Trophoblast cell (in vitro differentiated cells and primary cell): ENCODE measurements at regions not wholly inside any gene's neighbourhood (a gene's known extent, or its start where the extent isn't known, plus 50 kb on each side); places are given as distances from the start of the nearest gene placed in this dataset.

Source experiments
- DNase-seq, 2 donors: peaks; one replicate each; pipeline ENCODE4 v3.0.0-alpha.2; 2016
- H2AFZ ChIP-seq: 2 replicates; pipeline ENCODE4 v1.6.1; 2013; ENCODE audit warnings: low read length, moderate library complexity, mild to moderate bottlenecking; ENCODE audit not compliant: insufficient read depth, poor library complexity
- H2AK5ac ChIP-seq: 2 replicates; pipeline ENCODE4 v1.6.1; 2013; ENCODE audit warnings: mild to moderate bottlenecking, low read length
- H2BK120ac ChIP-seq: 2 replicates; pipeline ENCODE4 v1.6.1; 2013; ENCODE audit warnings: low read length, mild to moderate bottlenecking, moderate library complexity; ENCODE audit not compliant: insufficient read depth, poor library complexity
- H2BK12ac ChIP-seq: 2 replicates; pipeline ENCODE4 v1.6.1; 2013; ENCODE audit warnings: mild to moderate bottlenecking, low read length, moderate library complexity
- H2BK5ac ChIP-seq: 2 replicates; pipeline ENCODE4 v1.6.1; 2013; ENCODE audit warnings: low read length, low read depth, moderate library complexity, mild to moderate bottlenecking; ENCODE audit not compliant: poor library complexity
- H3K14ac ChIP-seq: 2 replicates; pipeline ENCODE4 v1.6.1; 2013; ENCODE audit warnings: mild to moderate bottlenecking, low read length
- H3K18ac ChIP-seq: 2 replicates; pipeline ENCODE4 v1.6.1; 2013; ENCODE audit warnings: mild to moderate bottlenecking, low read length
- H3K23ac ChIP-seq: 2 replicates; pipeline ENCODE4 v1.6.1; 2013; ENCODE audit warnings: low read length
- H3K27ac ChIP-seq: 2 replicates; pipeline ENCODE4 v1.5.1; 2013; ENCODE audit warnings: low read depth, mild to moderate bottlenecking, inconsistent platforms, low read length, moderate library complexity
- H3K27me3 ChIP-seq: 2 replicates; pipeline ENCODE4 v1.6.1; 2013; ENCODE audit warnings: inconsistent platforms, mild to moderate bottlenecking, low read length, moderate library complexity; ENCODE audit not compliant: insufficient read depth
- H3K36me3 ChIP-seq, 2 experiments: 1 replicate in 1 of 2; 2 replicates in 1 of 2; pipeline ENCODE4 v1.6.1; 2013; ENCODE audit warnings: low read length in 2 of 2, mild to moderate bottlenecking in 2 of 2, moderate library complexity in 1 of 2; ENCODE audit not compliant: insufficient read depth in 2 of 2, control insufficient read depth in 1 of 2
- H3K4ac ChIP-seq: 2 replicates; pipeline ENCODE4 v1.6.1; 2013; ENCODE audit warnings: low read depth, mild to moderate bottlenecking, low read length, moderate library complexity
- H3K4me1 ChIP-seq, 2 experiments: 1 replicate in 1 of 2; 2 replicates in 1 of 2; pipeline ENCODE4 v1.6.1; 2013; ENCODE audit warnings: low read length in 2 of 2, mild to moderate bottlenecking in 2 of 2, moderate library complexity in 1 of 2; ENCODE audit not compliant: insufficient read depth in 2 of 2, control insufficient read depth in 1 of 2
- H3K4me2 ChIP-seq: 2 replicates; pipeline ENCODE4 v1.6.1; 2013; ENCODE audit warnings: inconsistent platforms, mild to moderate bottlenecking, low read length, moderate library complexity
- H3K4me3 ChIP-seq: 2 replicates; pipeline ENCODE4 v1.5.1; 2013; ENCODE audit warnings: mild to moderate bottlenecking, low read depth, low read length, inconsistent platforms
- H3K79me1 ChIP-seq: one replicate; pipeline ENCODE4 v1.6.1; 2013; ENCODE audit warnings: low read length
- H3K79me2 ChIP-seq: 2 replicates; pipeline ENCODE4 v1.6.1; 2013; ENCODE audit warnings: low read length, mild to moderate bottlenecking; ENCODE audit not compliant: control insufficient read depth, insufficient read depth, poor library complexity
- H3K9ac ChIP-seq: 2 replicates; pipeline ENCODE4 v1.6.1; 2013; ENCODE audit warnings: mild to moderate bottlenecking, low read length
- H3K9me3 ChIP-seq: 2 replicates; pipeline ENCODE4 v1.6.1; 2013; ENCODE audit warnings: low read depth, mild to moderate bottlenecking, control low read depth, inconsistent platforms, low read length; ENCODE audit not compliant: insufficient read depth
- H4K12ac ChIP-seq: 2 replicates; pipeline ENCODE4 v1.6.1; 2013; ENCODE audit warnings: low read depth, mild to moderate bottlenecking, low read length, moderate library complexity
- H4K8ac ChIP-seq: 2 replicates; pipeline ENCODE4 v1.6.1; 2013; ENCODE audit warnings: low read depth, mild to moderate bottlenecking, low read length, moderate library complexity
- H4K91ac ChIP-seq: one replicate; pipeline ENCODE4 v1.6.1; 2013; ENCODE audit warnings: low read depth, mild to moderate bottlenecking, low read length, moderate library complexity
- WGBS: extraction: QIAGEN DNeasy Blood & Tissue Kit; methylation state at CpG from one replicate; pipeline ENCODE4 v1.1.7; 2013; ENCODE audit warnings: missing lambda C conversion rate; ENCODE audit not compliant: insufficient read length, insufficient coverage; ENCODE audit errors: extremely low coverage; 5-methylcytosine and 5-hydroxymethylcytosine counted together

- Histone ChIP-seq H3K18ac (no peak overlapping the region), H4K8ac (no peak overlapping the region), H3K4me1 (no peaks in the 10 kb centered on the region), H2BK12ac (no peak overlapping the region), H3K9me3 (no peaks in the 10 kb centered on the region), H2BK5ac (no peak overlapping the region), H3K4me3 (no peak overlapping the region), H2AK5ac (no peak overlapping the region), H3K14ac (no peak overlapping the region), H3K36me3 (no peaks in the 10 kb centered on the region), H3K27me3 (no peaks in the 10 kb centered on the region), H3K79me1 (no peaks in the 10 kb centered on the region), H3K9ac (no peak overlapping the region), H3K23ac (no peak overlapping the region), H3K4ac (no peak overlapping the region), H4K91ac (no peak overlapping the region), H3K79me2 (no peaks in the 10 kb centered on the region), H2BK120ac (no peak overlapping the region), H3K27ac (no peak overlapping the region), H2AFZ (no peak overlapping the region), H4K12ac (no peak overlapping the region), H3K4me2 (no peak overlapping the region)
- DNase-seq, result no peak
These were observed 214.5 kb upstream of the DOK6 start for GRCh38 chr18:69186162-69186561.

- no peak overlapping the region for H4K91ac ChIP-seq
- WGBS, result no CpG with 5 or more reads among the region's 3 CpGs
- no peaks in the 10 kb centered on the region for H3K79me2 ChIP-seq
These were observed 204.4 kb upstream of the DOK6 start for GRCh38 chr18:69196336-69196735.

GRCh38 chr18:69205925-69206324, 194.8 kb upstream of the DOK6 start:
- Histone ChIP-seq H2BK120ac (no peak overlapping the region), H3K4me1 (no peaks in the 10 kb centered on the region), H3K9me3 (no peaks in the 10 kb centered on the region), H3K4me2 (no peak overlapping the region), H3K27me3 (no peaks in the 10 kb centered on the region), H3K18ac (no peak overlapping the region), H4K91ac (no peak overlapping the region), H4K12ac (no peak overlapping the region), H3K9ac (no peak overlapping the region), H4K8ac (no peak overlapping the region), H2BK12ac (no peak overlapping the region), H3K79me1 (no peaks in the 10 kb centered on the region), H3K79me2 (no peaks in the 10 kb centered on the region), H3K27ac (no peak overlapping the region), H3K4ac (no peak overlapping the region), H3K4me3 (no peak overlapping the region), H2BK5ac (no peak overlapping the region), H3K14ac (no peak overlapping the region), H3K23ac (no peak overlapping the region), H2AFZ (no peak overlapping the region), H3K36me3 (no peaks in the 10 kb centered on the region), H2AK5ac (no peak overlapping the region)
- DNase-seq, result no peak
- WGBS, result no CpG with 5 or more reads among the region's 1 CpG

More at GRCh38 chr18:69196336-69196735, 204.4 kb upstream of the DOK6 start:
- no peak overlapping the region for H3K4ac ChIP-seq
- H4K12ac ChIP-seq, result no peak overlapping the region
- H2BK12ac ChIP-seq, result no peak overlapping the region
- no peak overlapping the region for H3K9ac ChIP-seq
- H3K23ac ChIP-seq, result no peak overlapping the region
- H3K79me1 ChIP-seq, result no peaks in the 10 kb centered on the region
- no peak overlapping the region for H2AFZ ChIP-seq
- H4K8ac ChIP-seq, result no peak overlapping the region
- no peak overlapping the region for H3K4me3 ChIP-seq
- no peaks in the 10 kb centered on the region for H3K27me3 ChIP-seq
- H2BK5ac ChIP-seq, result no peak overlapping the region
- H3K4me2 ChIP-seq, result no peak overlapping the region
- no peak overlapping the region for H2BK120ac ChIP-seq
- H2AK5ac ChIP-seq, result no peak overlapping the region
- no peak overlapping the region for H3K14ac ChIP-seq
- DNase-seq, result no peak
- no peak overlapping the region for H3K18ac ChIP-seq
- H3K27ac ChIP-seq, result no peak overlapping the region
- no peaks in the 10 kb centered on the region for H3K36me3 ChIP-seq
- H3K4me1 ChIP-seq, result no peaks in the 10 kb centered on the region
- H3K9me3 ChIP-seq, result no peaks in the 10 kb centered on the region

- no peaks in the 10 kb centered on the region for H3K79me2 ChIP-seq
- H3K79me1 ChIP-seq, result no peaks in the 10 kb centered on the region
- H3K9ac ChIP-seq, result no peak overlapping the region
- no peak for DNase-seq
- no peak overlapping the region for H4K12ac ChIP-seq
- H4K91ac ChIP-seq, result no peak overlapping the region
- H3K18ac ChIP-seq, result no peak overlapping the region
- no peak overlapping the region for H2AK5ac ChIP-seq
- no peak overlapping the region for H3K4ac ChIP-seq
- no peak overlapping the region for H2BK5ac ChIP-seq
- H2BK12ac ChIP-seq, result no peak overlapping the region
- H3K9me3 ChIP-seq, result no peaks in the 10 kb centered on the region
- no peak overlapping the region for H2AFZ ChIP-seq
- H3K36me3 ChIP-seq, result no peaks in the 10 kb centered on the region
- no peak overlapping the region for H3K4me2 ChIP-seq
- H3K14ac ChIP-seq, result no peak overlapping the region
- no peaks in the 10 kb centered on the region for H3K27me3 ChIP-seq
- WGBS, result no CpG with 5 or more reads among the region's 2 CpGs
- H4K8ac ChIP-seq, result no peak overlapping the region
- no peaks in the 10 kb centered on the region for H3K4me1 ChIP-seq
- H3K4me3 ChIP-seq, result no peak overlapping the region
- no peak overlapping the region for H3K23ac ChIP-seq
- H3K27ac ChIP-seq, result no peak overlapping the region
- no peak overlapping the region for H2BK120ac ChIP-seq
These were observed 192.1 kb upstream of the DOK6 start for GRCh38 chr18:69208545-69208944.

GRCh38 chr18:69209761-69210160, 190.9 kb upstream of the DOK6 start:
- Histone ChIP-seq H3K36me3 (no peaks in the 10 kb centered on the region), H3K23ac (no peak overlapping the region), H3K79me2 (no peaks in the 10 kb centered on the region), H2AK5ac (no peak overlapping the region), H3K4me1 (no peaks in the 10 kb centered on the region), H4K91ac (no peak overlapping the region), H4K12ac (no peak overlapping the region), H3K9ac (no peak overlapping the region), H3K79me1 (no peaks in the 10 kb centered on the region), H3K4me2 (no peak overlapping the region), H3K4me3 (no peak overlapping the region), H4K8ac (no peak overlapping the region), H2AFZ (no peak overlapping the region), H2BK12ac (no peak overlapping the region), H3K27ac (no peak overlapping the region), H3K27me3 (no peaks in the 10 kb centered on the region), H2BK5ac (no peak overlapping the region), H3K14ac (no peak overlapping the region), H3K4ac (no peak overlapping the region), H3K9me3 (no peaks in the 10 kb centered on the region), H2BK120ac (no peak overlapping the region), H3K18ac (no peak overlapping the region)
- no peak for DNase-seq
